GM19372 (cell line): ENCODE measurements at regions not wholly inside any gene's neighbourhood (a gene's known extent, or its start where the extent isn't known, plus 50 kb on each side); places are given as distances from the start of the nearest gene placed in this dataset.

Experiments
- ATAC-seq: cut with Tn5 transposase; IDR thresholded peaks from one replicate; pipeline ENCODE4 v1.9.1; 2021; ENCODE audit warnings: mild to moderate bottlenecking, low read depth, moderate library complexity; ENCODE audit not compliant: unreplicated experiment

- ATAC-seq = no peak
Measured at GRCh38 chr9:81532251-81532650, 157.1 kb downstream of the TLE1 start.

- ATAC-seq = no peak
Measured at GRCh38 chr9:81531511-81531910, 157.8 kb downstream of the TLE1 start.

GRCh38 chr9:81530846-81531245 lies 158.5 kb downstream of the TLE1 start:
- ATAC-seq = no peak

GRCh38 chr9:81530310-81530810 lies 159.0 kb downstream of the TLE1 start:
- ATAC-seq = no peak

GRCh38 chr9:81529556-81530193 lies 159.7 kb downstream of the TLE1 start:
- no peak for ATAC-seq

GRCh38 chr9:81526587-81526986 lies 162.8 kb downstream of the TLE1 start:
- ATAC-seq = no peak

GRCh38 chr9:81522716-81523551 lies 166.4 kb downstream of the TLE1 start:
- no peak for ATAC-seq

GRCh38 chr9:81521892-81522291 lies 167.5 kb downstream of the TLE1 start:
- ATAC-seq = no peak

- no peak for ATAC-seq
Measured at GRCh38 chr9:81519816-81520495, 169.4 kb downstream of the TLE1 start.

GRCh38 chr9:81517954-81518353 lies 171.4 kb downstream of the TLE1 start:
- ATAC-seq = no peak

- ATAC-seq = no peak
Measured at GRCh38 chr9:81513059-81513458, 176.3 kb downstream of the TLE1 start.

- no peak for ATAC-seq
Measured at GRCh38 chr9:81512641-81513040, 176.7 kb downstream of the TLE1 start.

GRCh38 chr9:81508476-81508875 lies 180.9 kb downstream of the TLE1 start:
- no peak for ATAC-seq

- ATAC-seq = no peak
Measured at GRCh38 chr9:81506941-81507864, 182.1 kb downstream of the TLE1 start.

- ATAC-seq = no peak
Measured at GRCh38 chr9:81499594-81499993, 189.8 kb downstream of the TLE1 start.

- ATAC-seq = no peak
Measured at GRCh38 chr9:81499021-81499454, 190.3 kb downstream of the TLE1 start.

GRCh38 chr9:81498576-81498975 lies 190.8 kb downstream of the TLE1 start:
- no peak for ATAC-seq

GRCh38 chr9:81497091-81497490 lies 192.3 kb downstream of the TLE1 start:
- no peak for ATAC-seq

- ATAC-seq = no peak
Measured at GRCh38 chr9:81492710-81493447, 196.5 kb downstream of the TLE1 start.
